GM23338 (cell line): ENCODE measurements at regions not wholly inside any gene's neighbourhood (a gene's known extent, or its start where the extent isn't known, plus 50 kb on each side); places are given as distances from the start of the nearest gene placed in this dataset.

Experiments
- ATAC-seq: fragments of 200-7000 bp; cut with Tn5 transposase; 3 replicates; pipeline ENCODE4 v1.9.1; 2020
- DNase-seq: peaks from one replicate; pipeline ENCODE4 v3.0.0-alpha.2; 2015; ENCODE audit warnings: low spot score
- H2AFZ ChIP-seq: fragments of 200-600 bp; sonication (generic); 2 replicates; pipeline ENCODE4 v1.8.0; 2016; ENCODE audit warnings: antibody characterized with exemption, mild to moderate bottlenecking, moderate library complexity
- H3F3A ChIP-seq: fragments of 200-600 bp; sonication (generic); replicated peaks from 2 replicates; pipeline ENCODE4 v1.8.0; 2017; ENCODE audit warnings: antibody characterized with exemption, mixed run types, low read depth
- H3K27ac ChIP-seq: fragments of 200-600 bp; sonication (generic); 2 replicates; pipeline ENCODE4 v1.6.1; 2016; ENCODE audit warnings: low read depth
- H3K27me3 ChIP-seq: fragments of 200-600 bp; sonication (generic); 2 replicates; pipeline ENCODE4 v1.8.0; 2016; ENCODE audit warnings: mild to moderate bottlenecking, mixed run types, moderate library complexity; ENCODE audit not compliant: insufficient read depth
- H3K36me3 ChIP-seq: fragments of 200-600 bp; sonication (generic); 2 replicates; pipeline ENCODE4 v1.8.0; 2016; ENCODE audit warnings: mild to moderate bottlenecking; ENCODE audit not compliant: insufficient read depth
- H3K4me1 ChIP-seq: fragments of 200-600 bp; sonication (generic); 2 replicates; pipeline ENCODE4 v1.8.0; 2016; ENCODE audit warnings: mild to moderate bottlenecking, moderate library complexity; ENCODE audit not compliant: insufficient read depth
- H3K4me2 ChIP-seq: fragments of 200-600 bp; sonication (generic); 2 replicates; pipeline ENCODE4 v1.7.1; 2017; ENCODE audit warnings: mixed run types
- H3K4me3 ChIP-seq: fragments of 200-600 bp; sonication (generic); 2 replicates; pipeline ENCODE4 v1.6.1; 2016; ENCODE audit warnings: mixed run types
- H3K79me2 ChIP-seq: fragments of 200-600 bp; sonication (generic); replicated peaks from 2 replicates; pipeline ENCODE4 v1.8.0; 2017; ENCODE audit warnings: mild to moderate bottlenecking; ENCODE audit not compliant: insufficient read depth
- H3K9me2 ChIP-seq: fragments of 200-600 bp; sonication (generic); 2 replicates; pipeline ENCODE4 v1.8.0; 2017; ENCODE audit not compliant: insufficient read depth
- H4K20me1 ChIP-seq: fragments of 200-600 bp; sonication (generic); replicated peaks from 2 replicates; pipeline ENCODE4 v1.8.0; 2017; ENCODE audit warnings: mild to moderate bottlenecking; ENCODE audit not compliant: insufficient read depth
- H3K27ac Mint-ChIP-seq: 2 replicates; pipeline ENCODE4 v1.8.0; 2020; ENCODE audit warnings: inconsistent platforms, mild to moderate bottlenecking, moderate library complexity, mixed read lengths
- H3K27me3 Mint-ChIP-seq: 3 replicates; pipeline ENCODE4 v1.8.0; 2022; ENCODE audit warnings: low read depth, mild to moderate bottlenecking, moderate library complexity, mixed read lengths, inconsistent platforms; ENCODE audit not compliant: insufficient read depth, poor library complexity
- H3K36me3 Mint-ChIP-seq: 3 replicates; pipeline ENCODE4 v1.8.0; 2021; ENCODE audit warnings: low read depth, mild to moderate bottlenecking, inconsistent platforms, moderate library complexity, mixed read lengths
- H3K4me1 Mint-ChIP-seq: 3 replicates; pipeline ENCODE4 v1.8.0; 2020; ENCODE audit warnings: mild to moderate bottlenecking, inconsistent platforms, mixed read lengths
- H3K4me3 Mint-ChIP-seq: 3 replicates; pipeline ENCODE4 v1.8.0; 2021; ENCODE audit warnings: moderate library complexity, mild to moderate bottlenecking, inconsistent platforms, mixed read lengths
- H3K9me3 Mint-ChIP-seq: 3 replicates; pipeline ENCODE4 v1.8.0; 2020; ENCODE audit warnings: moderate library complexity, mild to moderate bottlenecking, inconsistent platforms, mixed read lengths
- CREB1 ChIP-seq: fragments of 250-450 bp; sonication (Bioruptor Pico); IDR thresholded peaks from 2 replicates; pipeline ENCODE4 v1.5.0; 2020; ENCODE audit warnings: low read depth, mild to moderate bottlenecking, moderate library complexity
- CTCF ChIP-seq, 2 experiments: fragments of 200-600 bp in 1 of 2; sonication (generic) in 1 of 2; conservative IDR thresholded peaks; 2 replicates each; pipeline versions ENCODE4 v1.5.1 to v1.6.1; 2016 to 2017; ENCODE audit warnings: antibody characterized with exemption in 2 of 2, low read depth in 2 of 2, mild to moderate bottlenecking in 2 of 2, moderate library complexity in 1 of 2
- ETS1 ChIP-seq: IDR thresholded peaks from 2 replicates; pipeline ENCODE4 v1.6.1; 2016; ENCODE audit warnings: antibody characterized with exemption
- EZH2phosphoT487 ChIP-seq: fragments of 200-600 bp; sonication (generic); IDR thresholded peaks from one replicate; pipeline ENCODE4 v1.8.1; 2018; ENCODE audit warnings: antibody characterized with exemption; ENCODE audit not compliant: unreplicated experiment
- NANOG ChIP-seq: IDR thresholded peaks from 2 replicates; pipeline ENCODE4 v1.6.1; 2016; ENCODE audit warnings: antibody characterized with exemption, borderline replicate concordance
- REST ChIP-seq: IDR thresholded peaks from one replicate; pipeline ENCODE4 v1.6.1; 2018; ENCODE audit warnings: antibody characterized with exemption; ENCODE audit not compliant: unreplicated experiment
- STAT1 ChIP-seq: IDR thresholded peaks from one replicate; pipeline ENCODE4 v1.6.1; 2016; ENCODE audit warnings: antibody characterized with exemption; ENCODE audit not compliant: unreplicated experiment
- ZNF114 ChIP-seq: fragments of 250-450 bp; sonication (Bioruptor Pico); IDR thresholded peaks from 2 replicates; pipeline ENCODE4 v1.5.0; 2020; ENCODE audit warnings: mild to moderate bottlenecking, moderate library complexity
- ZNF331 ChIP-seq: fragments of 250-450 bp; sonication (Bioruptor Pico); IDR thresholded peaks from 2 replicates; pipeline ENCODE4 v1.5.0; 2020; ENCODE audit warnings: low read depth, mild to moderate bottlenecking, moderate library complexity
- ZNF462 ChIP-seq: fragments of 250-450 bp; sonication (Bioruptor Pico); IDR thresholded peaks from 2 replicates; pipeline ENCODE4 v1.5.0; 2020; ENCODE audit warnings: mild to moderate bottlenecking, moderate library complexity

- TF ChIP-seq CREB1 (CRISPR knock-in tag), result no peak
- no peak for TF ChIP-seq ETS1
These were observed 88.2 kb downstream of the NOG start (continued) for GRCh38 chr17:56681561-56682266.

- Mint-ChIP-seq H3K36me3 (no peaks in the 10 kb centered on the region), H3K4me3 (no peak overlapping the region), H3K9me3 (no peaks in the 10 kb centered on the region; the same call in 2 of the 3 replicates), H3K27ac (no peak overlapping the region), H3K27me3 (no peaks in the 10 kb centered on the region), H3K4me1 (no peaks in the 10 kb centered on the region)
- Histone ChIP-seq H3K79me2 (no peaks in the 10 kb centered on the region), H3K4me2 (no peak overlapping the region), H2AFZ (no peak overlapping the region), H3K36me3 (no peaks in the 10 kb centered on the region), H3F3A (no peaks in the 10 kb centered on the region), H3K27ac (no peak overlapping the region), H4K20me1 (no peaks in the 10 kb centered on the region), H3K4me3 (no peak overlapping the region), H3K9me2 (no peaks in the 10 kb centered on the region), H3K4me1 (no peaks in the 10 kb centered on the region), H3K27me3 (no peaks in the 10 kb centered on the region)
- TF ChIP-seq REST (no peak), CTCF (conservative IDR thresholded peaks at IDR 0.05; ENCODE audit: low read depth in 2 of 2) (no peak), NANOG (no peak), EZH2phosphoT487 (no peak), STAT1 (no peak), ZNF462 (CRISPR knock-in tag) (no peak), ZNF331 (CRISPR knock-in tag) (no peak), ZNF114 (CRISPR knock-in tag) (no peak)
- ATAC-seq (no peak), DNase-seq (no peak)
These were observed 94.7 kb downstream of the NOG start for GRCh38 chr17:56688151-56688550.
